Liver (tissue), 8 donors: ENCODE measurements at regions not wholly inside any gene's neighbourhood (a gene's known extent, or its start where the extent isn't known, plus 50 kb on each side); places are given as distances from the start of the nearest gene placed in this dataset.

Source experiments
- DNase-seq: peaks from one replicate; pipeline ENCODE4 v3.0.0-alpha.2; 2017; ENCODE audit warnings: low spot score
- H3K27ac ChIP-seq, 2 donors: one replicate each; pipeline ENCODE4 v1.7.0; 2013; ENCODE audit warnings: inconsistent platforms in 2 of 2, low read length in 2 of 2, control low read depth in 1 of 2, low read depth in 1 of 2, mild to moderate bottlenecking in 1 of 2
- H3K27me3 ChIP-seq, 4 donors: one replicate each; pipeline versions ENCODE4 v1.6.1 to v1.7.0; 2013; ENCODE audit warnings: low read length in 3 of 4, inconsistent platforms in 1 of 4, mild to moderate bottlenecking in 1 of 4, moderate library complexity in 1 of 4; ENCODE audit not compliant: control insufficient read depth in 4 of 4, insufficient read depth in 4 of 4
- H3K36me3 ChIP-seq, 4 donors: one replicate each; pipeline versions ENCODE4 v1.6.1 to v1.7.0; 2013; ENCODE audit warnings: low read length in 3 of 4, mild to moderate bottlenecking in 3 of 4, low read depth in 1 of 4, moderate library complexity in 1 of 4; ENCODE audit not compliant: control insufficient read depth in 4 of 4, insufficient read depth in 3 of 4
- H3K4me1 ChIP-seq, 4 donors: one replicate each; pipeline versions ENCODE4 v1.6.1 to v1.7.0; 2013; ENCODE audit warnings: low read length in 3 of 4, mild to moderate bottlenecking in 3 of 4, moderate library complexity in 1 of 4; ENCODE audit not compliant: control insufficient read depth in 4 of 4, insufficient read depth in 4 of 4
- H3K4me3 ChIP-seq, 3 donors: one replicate each; pipeline versions ENCODE4 v1.6.1 to v1.7.0; 2013; ENCODE audit warnings: low read length in 3 of 3, control low read depth in 1 of 3, low read depth in 1 of 3, mild to moderate bottlenecking in 1 of 3
- H3K9ac ChIP-seq, 2 donors: one replicate each; pipeline ENCODE4 v1.7.0; 2013; ENCODE audit warnings: low read length in 2 of 2, mild to moderate bottlenecking in 2 of 2, moderate library complexity in 2 of 2, control low read depth in 1 of 2, low read depth in 1 of 2
- H3K9me3 ChIP-seq, 4 donors: one replicate each; pipeline versions ENCODE4 v1.6.1 to v1.7.0; 2013; ENCODE audit warnings: low read length in 3 of 4; ENCODE audit not compliant: control insufficient read depth in 4 of 4
- ATF3 ChIP-seq: IDR thresholded peaks from 2 replicates; pipeline ENCODE4 v1.6.1; 2016; ENCODE audit warnings: antibody characterized with exemption
- CTCF ChIP-seq: fragments of 150-350 bp; IDR thresholded peaks from 2 replicates; pipeline ENCODE4 v1.5.1; 2017; ENCODE audit warnings: improper control_type of control experiment, low read depth, low read length; ENCODE audit not compliant: missing input control
- EGR1 ChIP-seq, 2 donors: IDR thresholded peaks; 2 replicates each; pipeline ENCODE4 v1.6.1; 2016 to 2018; ENCODE audit warnings: antibody characterized with exemption in 2 of 2, low read depth in 2 of 2
- FOXA1 ChIP-seq: IDR thresholded peaks from 2 replicates; pipeline ENCODE4 v1.6.1; 2016; ENCODE audit warnings: antibody characterized with exemption
- FOXA2 ChIP-seq: IDR thresholded peaks from 2 replicates; pipeline ENCODE4 v1.6.1; 2016; ENCODE audit warnings: antibody characterized with exemption
- HNF4A ChIP-seq, 2 donors: conservative IDR thresholded peaks; 2 replicates each; pipeline ENCODE4 v1.6.1; 2016; ENCODE audit warnings: antibody characterized with exemption in 2 of 2, mild to moderate bottlenecking in 2 of 2
- HNF4G ChIP-seq: IDR thresholded peaks from 2 replicates; pipeline ENCODE4 v1.6.1; 2016; ENCODE audit warnings: antibody characterized with exemption
- JUND ChIP-seq, 2 donors: IDR thresholded peaks; 2 replicates each; pipeline ENCODE4 v1.6.1; 2016; ENCODE audit warnings: antibody characterized with exemption in 2 of 2
- NR2F2 ChIP-seq: IDR thresholded peaks from 2 replicates; pipeline ENCODE4 v1.6.1; 2016; ENCODE audit warnings: antibody characterized with exemption
- RAD21 ChIP-seq, 2 donors: IDR thresholded peaks; 2 replicates each; pipeline ENCODE4 v1.6.1; 2016; ENCODE audit warnings: antibody characterized with exemption in 2 of 2, mild to moderate bottlenecking in 2 of 2
- RXRA ChIP-seq, 2 donors: IDR thresholded peaks; 2 replicates each; pipeline ENCODE4 v1.6.1; 2017 to 2018; ENCODE audit warnings: antibody characterized with exemption in 2 of 2, mild to moderate bottlenecking in 1 of 2
- SP1 ChIP-seq: IDR thresholded peaks from 2 replicates; pipeline ENCODE4 v1.6.1; 2018; ENCODE audit warnings: antibody characterized with exemption, mild to moderate bottlenecking
- TAF1 ChIP-seq: conservative IDR thresholded peaks from 2 replicates; pipeline ENCODE4 v1.6.1; 2016; ENCODE audit warnings: antibody characterized with exemption, mild to moderate bottlenecking
- YY1 ChIP-seq: IDR thresholded peaks from 2 replicates; pipeline ENCODE4 v1.6.1; 2016; ENCODE audit warnings: antibody characterized with exemption, mild to moderate bottlenecking
- whole genome bisulfite sequencing: extraction: QIAGEN DNeasy Blood & Tissue Kit; methylation state at CpG from one replicate; pipeline ENCODE4 v1.1.7; 2013; 5-methylcytosine and 5-hydroxymethylcytosine counted together
- TF ChIP-seq, protein P1 (sequence below): IDR thresholded peaks from 2 replicates; pipeline ENCODE4 v1.6.1; 2016; ENCODE audit warnings: antibody characterized with exemption
- TF ChIP-seq, protein P2 (sequence below): IDR thresholded peaks from 2 replicates; pipeline ENCODE4 v1.6.1; 2016; ENCODE audit warnings: antibody characterized with exemption
- donor health status: healthy.
- donor health status: healthy.
- donor health status: healthy.
- donor health status: healthy.
- donor health status: healthy.

DNA sequence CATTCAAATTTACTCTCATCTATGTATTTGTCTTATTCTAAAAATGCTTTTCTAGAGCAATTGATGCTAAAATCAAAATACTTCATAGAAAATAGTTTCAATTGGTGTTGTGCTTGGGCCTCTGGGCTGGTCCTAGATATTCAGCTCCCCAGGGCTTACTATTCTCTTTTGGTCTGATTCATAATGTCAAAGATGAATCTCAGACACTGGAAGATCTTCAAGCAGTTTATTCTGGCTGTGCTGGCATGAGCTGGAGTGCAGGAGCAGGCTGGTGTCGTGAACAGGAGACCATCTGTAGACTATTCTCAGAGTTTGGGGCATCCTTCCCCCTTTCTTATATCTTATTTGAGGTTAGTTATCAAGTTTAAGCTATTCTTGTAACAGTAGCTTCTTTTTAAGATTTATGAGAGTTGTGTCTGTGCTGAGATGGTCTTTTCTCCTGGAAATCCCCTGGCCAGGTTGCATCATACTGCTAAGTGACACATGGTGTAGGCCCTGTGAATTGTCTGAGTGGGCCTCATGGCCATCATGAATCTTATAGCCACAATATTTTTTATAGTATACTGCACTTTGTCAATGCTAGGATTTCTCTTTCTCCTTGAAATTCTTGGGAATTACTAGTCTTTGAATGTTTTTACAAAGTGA is 1624.0 kb upstream of the IGFBP7 start:
- no peak overlapping the region for H3K9ac ChIP-seq
- no peaks in the 10 kb centered on the region for H3K27me3 ChIP-seq
- H3K36me3 ChIP-seq = no peaks in the 10 kb centered on the region
- no peak overlapping the region for H3K4me3 ChIP-seq
- WGBS = 59% methylated on average over 1 of the region's 1 CpG
- H3K27ac ChIP-seq = no peak overlapping the region
- TF ChIP-seq NR2F2 (no peak), FOXA2 (no peak), CTCF (no peak), HNF4G (no peak), JUND (IDR thresholded peaks at IDR 0.05) (no peak), RXRA (IDR thresholded peaks at IDR 0.05) (no peak), HNF4A (conservative IDR thresholded peaks at IDR 0.05) (no peak), ATF3 (no peak), TAF1 (no peak), SP1 (no peak)
- TF ChIP-seq, protein P1, sequence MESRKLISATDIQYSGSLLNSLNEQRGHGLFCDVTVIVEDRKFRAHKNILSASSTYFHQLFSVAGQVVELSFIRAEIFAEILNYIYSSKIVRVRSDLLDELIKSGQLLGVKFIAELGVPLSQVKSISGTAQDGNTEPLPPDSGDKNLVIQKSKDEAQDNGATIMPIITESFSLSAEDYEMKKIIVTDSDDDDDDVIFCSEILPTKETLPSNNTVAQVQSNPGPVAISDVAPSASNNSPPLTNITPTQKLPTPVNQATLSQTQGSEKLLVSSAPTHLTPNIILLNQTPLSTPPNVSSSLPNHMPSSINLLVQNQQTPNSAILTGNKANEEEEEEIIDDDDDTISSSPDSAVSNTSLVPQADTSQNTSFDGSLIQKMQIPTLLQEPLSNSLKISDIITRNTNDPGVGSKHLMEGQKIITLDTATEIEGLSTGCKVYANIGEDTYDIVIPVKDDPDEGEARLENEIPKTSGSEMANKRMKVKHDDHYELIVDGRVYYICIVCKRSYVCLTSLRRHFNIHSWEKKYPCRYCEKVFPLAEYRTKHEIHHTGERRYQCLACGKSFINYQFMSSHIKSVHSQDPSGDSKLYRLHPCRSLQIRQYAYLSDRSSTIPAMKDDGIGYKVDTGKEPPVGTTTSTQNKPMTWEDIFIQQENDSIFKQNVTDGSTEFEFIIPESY = no peak
- DNase-seq = no peak
- no peaks in the 10 kb centered on the region for H3K4me1 ChIP-seq
- no peaks in the 10 kb centered on the region for H3K9me3 ChIP-seq

- TF ChIP-seq RXRA (IDR thresholded peaks at IDR 0.05) (no peak), FOXA1 (no peak), HNF4G (no peak), CTCF (no peak), RAD21 (IDR thresholded peaks at IDR 0.05) (no peak), HNF4A (conservative IDR thresholded peaks at IDR 0.05) (no peak), YY1 (no peak), EGR1 (IDR thresholded peaks at IDR 0.05; ENCODE audit: low read depth in 2 of 2) (no peak), NR2F2 (no peak)
- TF ChIP-seq, protein P1 = no peak
- TF ChIP-seq, protein P2, sequence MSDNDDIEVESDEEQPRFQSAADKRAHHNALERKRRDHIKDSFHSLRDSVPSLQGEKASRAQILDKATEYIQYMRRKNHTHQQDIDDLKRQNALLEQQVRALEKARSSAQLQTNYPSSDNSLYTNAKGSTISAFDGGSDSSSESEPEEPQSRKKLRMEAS = no peak
Measured at GRCh38 chr4:58732973-58733372, 1622.8 kb upstream of the IGFBP7 start.

More at GRCh38 chr4:58732973-58733372, 1622.8 kb upstream of the IGFBP7 start:
- Histone ChIP-seq H3K27me3 (no peaks in the 10 kb centered on the region), H3K27ac (no peak overlapping the region), H3K9ac (no peak overlapping the region), H3K9me3 (no peaks in the 10 kb centered on the region), H3K4me1 (no peaks in the 10 kb centered on the region), H3K4me3 (no peak overlapping the region), H3K36me3 (no peaks in the 10 kb centered on the region)
- WGBS = 81% methylated on average over 2 of the region's 2 CpGs
- DNase-seq = no peak
